Ovary (tissue), 3 donors: ENCODE measurements at regions not wholly inside any gene's neighbourhood (a gene's known extent, or its start where the extent isn't known, plus 50 kb on each side); places are given as distances from the start of the nearest gene placed in this dataset.

ENCODE experiments used
- CTCF ChIP-seq, 3 donors: fragments of 450-650 bp in 2 of 3; fragments of 200-600 bp in 1 of 3; IDR thresholded peaks; one replicate each; pipeline versions ENCODE4 v1.5.1 to v1.8.0; 2016 to 2022; ENCODE audit warnings: antibody characterized with exemption in 3 of 3, mild to moderate bottlenecking in 1 of 3
- POLR2A ChIP-seq: fragments of 450-650 bp; IDR thresholded peaks from one replicate; pipeline ENCODE4 v1.6.1; 2017; ENCODE audit warnings: antibody characterized with exemption, mild to moderate bottlenecking, moderate library complexity
- donor health status: DM: no; HTN: no; CAD: no.

GRCh38 chr18:60092073-60092472 lies 192.3 kb downstream of the PMAIP1 start:
- TF ChIP-seq CTCF (IDR thresholded peaks at IDR 0.05) (no peak), POLR2A (no peak)
